HG03469 (cell line): ENCODE measurements at regions not wholly inside any gene's neighbourhood (a gene's known extent, or its start where the extent isn't known, plus 50 kb on each side); places are given as distances from the start of the nearest gene placed in this dataset.
"Not testable (repeated sequence)": the region's sequence is repeated elsewhere in the genome, so short reads cannot be mapped to it uniquely, and the experiment has no call there.

ENCODE experiments used
- ATAC-seq: cut with Tn5 transposase; IDR thresholded peaks from one replicate; pipeline ENCODE4 v1.9.1; 2021; ENCODE audit warnings: mild to moderate bottlenecking, moderate library complexity, moderate number of reproducible peaks; ENCODE audit not compliant: unreplicated experiment

DNA sequence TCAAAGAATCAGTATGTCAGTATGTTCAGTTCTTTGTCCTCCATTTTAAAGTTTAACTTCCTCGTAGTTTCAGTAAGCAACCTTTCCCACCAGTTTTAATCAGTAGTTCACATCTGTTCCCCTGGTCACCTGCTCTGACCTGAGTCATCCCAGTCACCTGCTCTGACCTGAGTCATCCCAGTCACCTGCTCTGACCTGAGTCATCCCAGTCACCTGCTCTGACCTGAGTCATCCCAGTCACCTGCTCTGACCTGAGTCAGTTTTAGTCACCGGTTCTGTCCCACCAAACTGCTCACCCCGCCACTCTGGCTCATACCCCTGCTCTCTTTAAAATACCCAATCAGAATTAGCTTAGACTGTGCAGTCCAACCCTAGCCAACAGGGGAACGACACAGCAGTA lies 180.1 kb upstream of the CNTN6 start:
- ATAC-seq, result not testable (repeated sequence)

DNA sequence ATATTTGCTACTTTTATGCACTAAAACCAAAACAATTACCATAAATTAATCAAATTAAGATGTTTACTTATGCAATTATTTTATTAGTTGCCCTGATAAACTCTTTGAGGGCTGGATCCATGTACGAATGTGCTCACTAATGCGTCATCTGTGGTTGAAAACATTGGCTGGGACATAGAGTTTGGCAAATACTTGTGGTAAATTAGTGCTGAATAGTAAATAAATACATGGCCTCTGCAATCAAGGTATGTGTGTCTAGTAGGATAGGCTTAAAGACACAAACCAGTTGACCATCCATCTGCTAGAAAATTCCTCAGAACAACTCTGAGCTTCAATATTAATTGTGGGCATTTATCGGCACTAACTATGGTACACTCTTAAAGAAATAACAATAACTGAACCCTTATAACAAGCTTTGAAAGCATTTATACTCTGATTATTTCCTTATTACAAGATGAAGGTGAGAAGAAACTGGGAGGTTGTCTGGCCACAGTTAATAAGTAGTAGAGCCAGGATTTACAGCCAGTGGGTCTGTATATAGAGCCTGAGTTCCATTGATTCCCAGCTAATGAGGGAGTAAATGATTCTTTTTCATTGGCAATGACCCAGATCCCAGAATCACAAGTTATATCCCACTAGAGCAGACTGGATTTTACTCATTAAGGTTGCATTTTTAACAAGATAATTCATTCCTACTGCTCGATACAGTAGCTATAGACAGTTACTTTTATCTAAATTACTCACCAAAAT lies 169.5 kb upstream of the CNTN6 start:
- ATAC-seq, result no peak

DNA sequence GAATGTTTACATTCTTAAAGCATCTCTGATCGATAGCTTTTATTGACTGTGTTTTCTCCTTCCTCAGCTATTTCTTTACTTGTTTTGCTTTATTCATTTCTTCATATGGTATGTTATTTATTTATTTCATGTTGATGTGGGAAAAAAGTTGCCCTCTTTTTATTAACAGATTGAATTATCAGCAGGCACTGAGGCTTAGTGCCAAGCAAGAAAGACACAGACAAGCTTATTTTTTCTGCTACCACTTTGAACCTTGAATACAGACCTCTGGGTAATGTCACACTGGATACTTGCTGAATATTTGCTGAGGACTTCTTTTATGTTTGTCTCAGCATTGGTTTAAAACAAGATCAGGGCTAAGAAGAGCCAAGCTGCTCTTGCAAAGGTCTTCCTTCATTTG lies 162.0 kb upstream of the CNTN6 start:
- ATAC-seq, result no peak

DNA sequence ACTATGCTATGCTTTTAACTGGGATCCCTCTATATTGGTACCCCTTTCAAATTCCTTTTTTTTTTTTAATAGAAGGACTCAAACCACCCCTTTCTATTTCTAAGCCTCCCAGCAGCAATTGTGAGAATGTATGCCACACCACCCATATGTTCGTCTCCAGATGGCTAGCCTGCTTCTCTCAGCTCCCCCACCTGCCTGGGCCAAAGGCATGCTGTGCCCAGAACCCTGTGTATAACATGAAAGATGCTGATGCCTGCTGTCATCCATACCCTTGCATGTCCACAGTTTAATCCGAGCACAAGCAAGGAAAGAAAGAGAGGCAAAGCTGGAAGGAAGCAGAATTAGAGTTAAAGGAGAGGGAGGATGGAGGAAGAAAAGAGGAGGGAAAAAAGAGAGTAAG lies 159.5 kb upstream of the CNTN6 start:
- no peak for ATAC-seq

DNA sequence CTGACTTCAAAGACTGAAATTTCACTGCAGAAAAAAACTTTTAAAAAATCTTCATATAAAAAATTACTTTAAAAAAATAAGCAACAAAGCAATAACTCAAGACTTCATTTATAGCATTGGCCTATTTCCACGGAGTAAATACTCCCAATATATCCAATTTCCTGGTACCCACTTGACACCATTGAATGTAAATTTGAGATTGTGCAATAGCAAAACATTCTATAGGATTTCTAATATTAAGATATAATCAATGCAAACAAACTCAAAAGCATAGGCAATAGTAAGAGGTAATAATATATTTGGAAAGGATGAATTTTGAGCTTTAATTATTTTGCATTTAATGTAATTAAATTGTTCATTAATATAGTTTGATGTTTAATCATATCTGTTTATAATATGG lies 148.0 kb upstream of the CNTN6 start:
- no peak for ATAC-seq

DNA sequence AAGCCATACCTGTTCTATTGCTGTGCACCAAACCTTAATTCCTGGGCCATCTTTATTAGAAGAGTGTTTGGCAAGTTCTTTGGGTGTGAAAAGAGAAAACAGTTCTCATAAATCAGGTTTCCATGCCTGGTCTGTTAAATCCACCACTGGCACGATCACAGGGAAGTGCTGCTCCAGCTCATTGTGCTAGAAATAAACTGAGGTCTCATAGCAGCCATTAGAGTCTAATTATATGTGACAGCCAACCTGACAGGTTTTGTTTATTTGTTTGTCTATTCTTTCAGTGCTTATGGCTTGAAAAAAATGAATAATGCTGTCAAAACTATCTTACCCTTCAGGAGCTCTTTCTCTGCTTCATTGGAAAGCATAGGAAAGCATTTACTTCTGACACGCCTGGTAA lies 147.1 kb upstream of the CNTN6 start:
- ATAC-seq, result no peak

DNA sequence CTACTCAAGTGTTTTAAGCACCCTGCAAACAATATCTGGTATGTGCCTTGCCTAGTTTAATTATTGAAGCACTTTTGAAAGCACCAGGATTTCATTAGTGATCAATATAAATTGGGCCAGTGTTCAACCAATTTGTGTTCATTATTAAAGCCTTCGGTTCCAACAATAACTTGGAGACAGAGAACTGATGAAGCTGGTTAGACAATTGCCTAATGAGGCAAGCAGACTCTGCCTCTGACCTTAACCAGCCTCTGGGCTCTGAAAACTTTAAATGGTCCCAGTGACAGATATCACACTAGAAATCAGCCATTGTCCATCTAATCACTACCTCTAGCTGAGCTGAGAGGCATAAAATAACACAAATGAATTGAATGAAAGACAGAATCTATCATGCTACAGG lies 139.9 kb upstream of the CNTN6 start:
- no peak for ATAC-seq

DNA sequence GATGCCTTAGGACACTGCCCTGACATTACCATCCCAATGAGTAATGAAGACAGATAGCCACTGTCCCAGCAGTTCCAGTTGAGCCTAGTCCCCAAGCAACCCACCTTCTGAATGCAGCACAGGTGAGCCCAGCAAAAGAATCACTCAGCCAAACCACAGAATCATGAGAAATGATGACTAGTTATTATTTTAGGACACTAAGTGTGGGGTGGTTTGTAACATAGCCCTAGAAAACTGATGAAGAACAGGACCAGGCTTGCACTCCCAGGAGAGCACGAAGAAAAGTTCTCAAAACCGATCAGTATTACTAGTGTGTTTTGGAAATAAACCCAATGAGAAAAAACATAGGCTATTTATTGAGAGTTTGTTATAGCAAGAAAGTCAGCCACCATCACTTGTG lies 129.6 kb upstream of the CNTN6 start:
- ATAC-seq, result no peak

DNA sequence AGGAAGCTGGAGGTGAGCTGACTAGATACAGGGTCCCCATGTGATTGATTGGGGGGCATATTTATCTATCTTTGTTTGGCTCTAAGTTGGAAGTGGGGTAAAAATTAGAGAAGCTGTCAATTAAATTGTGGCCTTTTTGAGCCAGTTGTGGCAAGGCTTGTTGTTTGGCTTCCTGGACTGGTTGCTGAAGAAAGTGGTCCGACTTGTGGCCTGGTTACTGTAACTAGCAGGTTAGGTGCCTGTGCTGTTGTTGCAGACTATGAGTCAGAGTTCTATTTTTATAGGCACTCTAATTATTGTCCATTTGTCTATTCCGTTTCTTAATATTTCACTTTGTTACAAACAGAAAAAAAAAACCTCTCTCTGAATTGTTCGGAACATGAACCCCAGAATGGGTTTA lies 129.1 kb upstream of the CNTN6 start:
- ATAC-seq, result no peak

DNA sequence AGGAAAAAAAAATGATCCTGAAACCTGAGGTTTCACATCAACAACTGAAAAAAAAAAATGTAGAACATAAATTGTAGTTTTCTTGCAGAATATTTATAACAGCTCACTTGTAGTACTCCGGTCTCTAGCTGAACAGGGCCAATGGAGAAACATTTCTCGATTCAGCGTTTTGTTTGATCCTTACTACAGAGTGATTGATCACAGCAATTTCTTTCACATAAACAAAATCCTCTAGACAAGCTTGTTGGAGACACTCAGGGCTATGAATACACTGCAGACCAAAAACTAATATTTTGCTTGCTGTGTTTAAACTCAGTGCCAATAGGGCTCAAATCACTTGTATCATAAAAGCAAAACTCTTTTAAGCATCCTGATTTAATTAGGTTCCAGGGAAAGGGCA lies 127.0 kb upstream of the CNTN6 start:
- ATAC-seq, result no peak

DNA sequence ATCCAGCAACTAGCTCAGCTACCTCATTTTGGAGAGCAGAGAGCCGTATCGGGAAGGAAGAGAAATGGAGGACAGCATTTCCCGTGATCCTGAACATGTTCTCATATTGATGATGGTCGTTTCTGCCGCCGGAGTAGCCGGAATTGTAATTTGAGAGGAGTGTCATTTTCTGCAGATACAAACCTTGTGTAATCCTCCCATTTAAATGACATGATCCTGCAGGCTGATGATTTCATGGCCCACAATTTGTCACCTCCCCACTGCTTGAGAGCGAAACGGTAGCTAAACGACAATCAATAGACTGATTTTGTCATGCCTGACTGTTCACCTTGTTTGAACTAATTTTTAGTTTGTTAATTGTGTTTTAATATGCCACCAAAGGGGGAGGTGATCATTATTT lies 126.5 kb upstream of the CNTN6 start:
- ATAC-seq, result no peak

DNA sequence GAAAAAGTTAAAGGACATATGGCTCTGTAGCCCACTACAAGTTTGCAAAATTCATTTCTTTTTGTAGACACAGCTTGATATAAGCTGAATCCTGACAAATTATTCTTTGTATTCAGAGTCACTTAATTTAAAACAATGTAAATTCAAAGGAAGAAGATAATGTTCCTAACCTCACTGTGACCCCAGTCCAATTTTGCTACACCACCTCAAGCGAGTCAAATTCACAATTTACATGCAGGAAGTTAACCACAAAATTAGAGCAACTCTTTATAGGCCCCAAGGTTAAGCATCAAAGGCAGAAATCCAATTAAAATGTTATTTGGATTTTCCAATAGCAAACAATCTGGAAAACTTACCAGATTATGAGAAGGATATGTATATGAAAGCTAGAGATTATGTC lies 119.5 kb upstream of the CNTN6 start:
- no peak for ATAC-seq

DNA sequence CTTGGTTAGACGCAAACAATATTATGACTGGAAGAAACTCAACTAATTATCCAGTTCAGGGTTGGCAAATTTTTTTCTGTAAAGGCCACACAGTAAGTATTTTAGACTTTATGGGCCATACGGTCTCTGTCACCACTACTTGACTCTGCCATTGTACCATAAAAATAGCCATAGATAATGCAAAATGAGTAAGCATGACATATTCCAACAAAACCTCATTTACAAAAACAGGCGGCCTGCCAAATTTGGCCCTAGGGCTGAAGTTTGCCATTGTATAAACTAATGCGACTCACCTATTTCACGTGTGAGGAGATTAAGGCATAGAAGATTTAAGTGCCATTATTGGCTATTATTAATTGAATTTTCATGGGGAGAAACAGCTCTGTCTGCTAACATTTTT lies 116.8 kb upstream of the CNTN6 start:
- no peak for ATAC-seq

DNA sequence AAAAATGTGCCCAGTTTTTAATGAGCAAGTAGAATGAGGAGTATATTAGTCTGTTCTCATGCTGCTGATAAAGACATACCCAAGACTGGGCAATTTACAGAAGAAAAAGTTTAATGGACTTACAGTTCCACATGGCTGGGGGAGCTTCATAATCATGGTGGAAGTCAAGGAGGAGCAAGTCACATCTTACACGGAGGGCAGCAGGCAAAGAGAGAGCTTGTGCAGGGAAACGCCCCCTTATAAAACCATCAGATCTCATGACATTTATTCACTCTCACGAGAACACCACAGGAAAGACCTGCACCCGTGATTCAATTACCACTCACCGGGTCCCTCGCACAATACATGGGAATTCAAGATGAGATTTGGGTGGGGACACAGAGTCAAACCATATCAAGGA lies 111.7 kb upstream of the CNTN6 start:
- no peak for ATAC-seq

DNA sequence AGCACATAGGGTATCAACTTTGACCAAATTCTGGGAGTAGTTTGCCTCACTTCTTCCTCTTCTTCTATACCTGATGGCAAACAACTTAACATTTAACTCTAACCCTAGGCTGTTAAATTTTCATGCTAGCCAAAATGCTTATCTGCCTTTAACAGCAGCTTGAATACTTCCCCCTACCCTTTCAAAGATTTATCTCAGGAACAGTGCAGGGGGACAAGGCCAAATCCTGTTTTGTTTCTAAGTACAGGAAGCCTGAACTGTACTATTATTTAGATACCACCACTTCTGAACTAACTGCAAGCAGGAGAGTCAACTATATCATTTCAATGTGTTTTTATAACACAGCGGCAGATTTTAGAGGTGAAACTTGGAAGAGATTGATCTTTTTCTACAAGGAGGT lies 104.0 kb upstream of the CNTN6 start:
- no peak for ATAC-seq

DNA sequence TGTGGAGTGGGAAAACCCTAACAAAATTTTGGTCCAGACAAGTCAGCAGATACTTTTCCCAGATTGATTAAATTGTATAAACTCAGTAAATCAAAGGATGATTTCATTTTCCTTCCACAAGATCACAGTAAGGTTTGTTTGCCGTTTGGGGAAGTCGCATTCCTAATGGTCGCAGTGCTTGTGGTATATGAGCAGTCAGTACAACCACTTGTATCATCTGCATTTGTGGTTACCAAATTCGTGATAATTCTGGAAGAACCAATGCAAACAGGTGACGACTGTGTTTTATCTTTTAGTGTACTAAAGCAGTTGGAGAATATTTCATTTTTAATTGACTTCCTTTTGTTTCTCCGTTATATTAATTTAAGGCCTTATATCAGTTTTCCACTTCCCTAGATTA lies 100.0 kb upstream of the CNTN6 start:
- no peak for ATAC-seq

DNA sequence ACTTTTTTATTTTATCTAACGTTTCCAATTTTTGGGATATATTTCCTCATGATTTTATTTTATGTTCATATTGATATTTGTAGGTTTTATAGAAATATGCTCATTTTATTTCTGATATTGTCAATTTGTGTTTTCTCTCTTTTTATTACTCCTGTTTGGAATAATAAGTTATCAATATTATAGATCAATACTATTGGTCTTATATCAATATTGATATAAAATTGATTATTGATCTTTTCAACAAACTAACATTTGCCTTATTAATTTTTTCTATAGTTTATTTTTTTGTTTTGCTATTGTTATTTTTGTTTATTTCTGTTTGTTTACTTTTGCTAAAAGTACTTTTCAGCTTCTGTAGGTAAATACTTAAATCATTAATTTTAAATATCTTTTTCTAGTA lies 90.8 kb upstream of the CNTN6 start:
- no peak for ATAC-seq

DNA sequence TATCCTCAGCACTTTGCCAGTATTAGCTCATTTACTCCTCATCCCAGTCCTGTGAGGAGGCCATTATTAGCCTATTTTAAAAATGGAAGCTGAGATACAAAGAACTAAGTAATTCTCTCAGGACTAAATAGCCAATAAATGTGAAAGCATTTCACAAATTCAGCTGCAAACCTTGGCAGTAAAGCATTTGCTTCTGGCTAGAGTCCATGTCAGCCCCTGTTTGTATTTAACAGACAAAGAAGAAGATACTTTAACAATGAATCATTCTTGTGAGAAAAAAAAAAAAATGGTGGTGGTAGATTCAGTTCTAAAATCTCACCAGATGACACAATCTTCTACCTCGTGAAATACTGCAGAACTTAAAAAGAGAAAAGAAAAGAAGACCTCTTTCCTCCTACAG lies 85.0 kb upstream of the CNTN6 start:
- ATAC-seq, result no peak

DNA sequence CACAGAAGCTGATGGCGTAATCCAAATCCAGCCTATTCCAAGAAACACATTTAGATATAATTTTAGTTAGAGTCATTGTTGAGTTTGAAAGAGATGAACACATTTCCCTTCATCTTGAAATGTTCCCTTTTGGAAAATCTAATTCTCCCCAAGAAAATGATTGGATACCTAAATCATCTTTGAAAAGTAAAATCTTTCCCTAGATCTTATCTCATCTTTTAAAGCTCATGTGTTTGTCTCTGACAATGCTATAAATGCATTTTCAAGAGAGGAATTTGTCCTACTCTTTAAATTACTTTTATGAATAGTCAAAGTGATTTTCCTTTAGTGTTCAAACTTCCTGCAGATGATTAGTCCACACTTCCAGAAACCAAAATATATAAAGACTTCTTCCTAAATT lies 82.6 kb upstream of the CNTN6 start:
- no peak for ATAC-seq

DNA sequence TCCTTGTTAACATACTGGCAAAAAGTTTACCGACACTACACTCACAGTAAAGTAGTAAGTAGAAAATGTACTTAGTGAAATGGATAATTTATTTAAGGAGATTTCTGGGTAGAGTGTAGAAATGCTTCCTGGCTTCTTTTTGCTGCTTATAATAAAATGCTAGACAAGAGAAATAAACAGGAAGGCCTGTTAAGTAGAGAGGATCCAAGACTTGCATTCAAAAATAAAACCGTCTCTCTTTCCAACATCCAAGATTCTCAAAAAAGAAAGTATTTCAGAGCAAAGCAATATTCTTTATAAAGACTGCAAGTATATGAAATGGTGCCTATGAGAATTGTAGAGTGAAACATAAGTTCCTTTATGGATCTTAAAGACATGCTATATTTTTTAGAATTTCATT lies 77.0 kb upstream of the CNTN6 start:
- no peak for ATAC-seq

DNA sequence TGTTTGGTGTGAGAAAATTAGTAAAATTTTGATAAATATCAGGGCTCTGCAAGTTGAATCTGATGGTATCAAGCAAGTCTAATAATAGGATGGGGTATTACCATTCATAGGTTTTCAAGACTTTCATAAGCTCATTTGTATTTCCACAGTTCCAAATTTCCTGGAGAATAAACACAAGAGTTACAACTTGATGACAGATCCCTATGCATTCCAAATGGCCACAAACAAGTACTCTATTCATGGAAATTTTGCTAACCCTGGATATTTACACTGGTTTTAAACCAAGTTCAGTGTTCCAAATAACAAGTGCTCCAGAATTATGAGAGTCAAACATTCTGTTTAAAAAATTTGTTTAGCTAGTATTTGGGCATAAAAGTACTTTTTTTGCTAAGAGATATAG lies 75.0 kb upstream of the CNTN6 start:
- no peak for ATAC-seq

DNA sequence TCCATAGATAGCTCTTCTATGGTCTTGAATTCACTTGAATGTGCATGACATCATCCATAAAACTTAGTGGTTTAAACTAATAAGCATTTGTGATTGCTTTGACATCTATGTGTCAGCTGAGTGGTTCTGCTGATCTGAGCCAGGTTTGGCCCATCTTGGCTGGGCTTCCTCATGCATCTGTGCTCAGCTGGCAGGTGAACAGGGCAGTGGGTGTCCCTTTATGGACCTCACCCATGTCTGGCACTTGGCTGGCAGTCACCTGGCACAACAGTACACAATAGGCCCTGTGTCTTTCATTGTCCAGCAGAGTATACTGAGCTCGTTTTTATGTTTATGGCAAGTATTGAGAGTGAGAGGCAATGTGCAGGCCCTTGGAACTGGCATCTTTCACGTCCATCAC lies 73.7 kb upstream of the CNTN6 start:
- no peak for ATAC-seq

DNA sequence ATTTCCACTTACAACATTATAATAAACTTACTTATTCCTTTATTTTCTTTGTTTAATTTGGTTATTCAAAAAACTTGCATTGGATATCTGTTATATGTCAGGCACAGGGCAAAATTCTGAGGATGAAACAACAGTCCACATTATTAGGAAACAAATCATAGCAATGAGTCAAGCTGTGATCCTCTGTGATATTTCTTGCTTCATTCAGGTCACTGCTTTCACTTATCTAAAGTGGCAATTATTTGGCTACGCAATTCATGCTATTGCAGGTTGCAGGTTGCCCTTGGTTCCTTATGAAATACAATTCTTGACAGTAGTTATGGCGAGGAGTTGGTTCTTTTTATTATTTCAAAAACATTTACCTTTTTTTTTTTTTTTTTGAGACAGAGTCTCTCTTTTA lies 66.4 kb upstream of the CNTN6 start:
- ATAC-seq, result no peak
